Epithelial cell of proximal tubule (primary cell): ENCODE measurements at regions not wholly inside any gene's neighbourhood (a gene's known extent, or its start where the extent isn't known, plus 50 kb on each side); places are given as distances from the start of the nearest gene placed in this dataset.

Experiments
- DNase-seq: peaks from one replicate; pipeline ENCODE4 v3.0.0-alpha.2; 2011; ENCODE audit warnings: low read depth
- H3K4me3 ChIP-seq: 2 replicates; pipeline ENCODE4 v1.5.1; 2011; ENCODE audit warnings: low read depth, mild to moderate bottlenecking, low read length
- TF ChIP-seq, protein P1 (sequence below): conservative IDR thresholded peaks from 2 replicates; pipeline ENCODE4 v1.5.1; 2012; ENCODE audit warnings: low read depth, mild to moderate bottlenecking, low read length

DNA sequence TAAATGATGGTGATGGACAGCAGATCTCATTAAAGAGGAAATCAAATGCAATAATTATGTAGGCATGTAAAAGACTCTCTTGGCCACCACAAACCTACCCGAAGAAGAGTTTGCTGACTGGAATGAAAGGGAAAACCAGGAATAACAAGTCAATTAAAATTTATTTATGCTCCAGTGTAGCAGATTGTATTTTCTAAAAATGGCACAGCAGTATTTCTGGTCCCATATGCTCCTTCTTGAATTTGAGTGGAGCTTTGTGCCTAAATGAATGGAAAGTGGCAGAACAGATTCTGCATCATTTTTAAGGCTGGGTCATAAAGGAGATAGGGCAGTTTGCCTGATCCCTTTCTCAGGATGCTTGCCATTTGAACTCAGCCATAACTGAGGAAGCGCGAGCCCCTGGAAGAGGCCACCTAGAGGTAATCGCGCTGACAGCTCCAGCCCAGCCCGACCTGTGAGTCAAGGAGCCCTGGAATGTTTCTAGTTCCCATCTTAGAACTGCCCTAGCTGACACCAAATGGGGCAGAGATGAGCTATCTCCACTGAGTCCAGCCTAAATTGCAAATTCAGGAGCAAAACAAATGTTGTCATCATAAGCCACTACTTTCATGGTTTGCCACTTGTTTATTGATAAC, 229.2 kb upstream of the TMTC1 start:
- no peak overlapping the region for H3K4me3 ChIP-seq
- TF ChIP-seq, protein P1, sequence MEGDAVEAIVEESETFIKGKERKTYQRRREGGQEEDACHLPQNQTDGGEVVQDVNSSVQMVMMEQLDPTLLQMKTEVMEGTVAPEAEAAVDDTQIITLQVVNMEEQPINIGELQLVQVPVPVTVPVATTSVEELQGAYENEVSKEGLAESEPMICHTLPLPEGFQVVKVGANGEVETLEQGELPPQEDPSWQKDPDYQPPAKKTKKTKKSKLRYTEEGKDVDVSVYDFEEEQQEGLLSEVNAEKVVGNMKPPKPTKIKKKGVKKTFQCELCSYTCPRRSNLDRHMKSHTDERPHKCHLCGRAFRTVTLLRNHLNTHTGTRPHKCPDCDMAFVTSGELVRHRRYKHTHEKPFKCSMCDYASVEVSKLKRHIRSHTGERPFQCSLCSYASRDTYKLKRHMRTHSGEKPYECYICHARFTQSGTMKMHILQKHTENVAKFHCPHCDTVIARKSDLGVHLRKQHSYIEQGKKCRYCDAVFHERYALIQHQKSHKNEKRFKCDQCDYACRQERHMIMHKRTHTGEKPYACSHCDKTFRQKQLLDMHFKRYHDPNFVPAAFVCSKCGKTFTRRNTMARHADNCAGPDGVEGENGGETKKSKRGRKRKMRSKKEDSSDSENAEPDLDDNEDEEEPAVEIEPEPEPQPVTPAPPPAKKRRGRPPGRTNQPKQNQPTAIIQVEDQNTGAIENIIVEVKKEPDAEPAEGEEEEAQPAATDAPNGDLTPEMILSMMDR, result no peak
- no peak for DNase-seq

DNA sequence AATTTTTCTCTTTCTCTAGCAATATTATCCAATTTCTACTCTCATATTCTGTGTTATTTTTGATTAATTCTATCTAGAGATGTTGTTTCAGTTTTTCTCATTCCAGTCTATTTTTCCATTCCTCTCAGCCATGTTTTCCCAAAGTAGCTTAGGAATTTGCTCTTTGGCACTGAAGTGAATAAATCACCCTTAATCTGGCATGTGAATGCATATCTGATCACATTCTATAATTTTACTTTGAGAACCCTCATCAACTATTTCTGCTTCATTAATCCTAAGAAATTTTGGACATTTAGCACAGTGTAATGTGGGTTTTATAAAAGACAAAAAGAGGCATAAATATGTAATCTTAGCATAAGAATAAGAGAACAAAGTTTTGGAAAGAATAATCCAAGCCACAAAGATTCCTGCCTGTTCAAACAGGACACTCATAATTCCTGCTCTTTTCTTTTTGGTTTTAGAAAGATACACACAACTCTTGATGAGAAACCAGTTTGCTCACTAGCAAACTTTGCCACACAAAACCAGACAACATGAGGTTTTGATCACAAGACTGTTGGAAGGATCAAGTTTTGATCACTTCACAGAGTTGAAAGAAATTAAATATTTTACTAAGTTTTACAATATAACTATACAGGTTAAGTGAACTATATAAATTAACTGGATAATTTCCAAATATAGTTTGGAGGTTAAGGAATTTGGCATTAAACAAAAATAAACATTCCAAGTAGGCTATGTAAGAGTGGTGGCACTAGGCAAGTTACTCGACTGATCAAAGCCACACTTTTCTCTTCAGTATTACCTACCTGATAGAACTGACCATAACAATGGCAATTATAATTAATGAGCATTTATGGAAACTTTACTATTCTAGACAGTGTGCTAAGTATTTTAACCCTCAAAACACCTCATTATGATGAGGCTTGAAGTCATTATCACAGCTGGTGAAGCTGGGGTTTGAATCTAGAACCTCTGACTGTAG, 226.6 kb upstream of the TMTC1 start:
- H3K4me3 ChIP-seq, result no peak overlapping the region
- TF ChIP-seq, protein P1, result no peak
- DNase-seq, result no peak

- H3K4me3 ChIP-seq, result no peak overlapping the region
- TF ChIP-seq, protein P1, result no peak
- no peak for DNase-seq
Measured at GRCh38 chr12:30006021-30006420, 222.3 kb upstream of the TMTC1 start.

- H3K4me3 ChIP-seq, result no peak overlapping the region
- TF ChIP-seq, protein P1, result no peak
- no peak for DNase-seq
Measured at GRCh38 chr12:30003321-30003720, 219.6 kb upstream of the TMTC1 start.

DNA sequence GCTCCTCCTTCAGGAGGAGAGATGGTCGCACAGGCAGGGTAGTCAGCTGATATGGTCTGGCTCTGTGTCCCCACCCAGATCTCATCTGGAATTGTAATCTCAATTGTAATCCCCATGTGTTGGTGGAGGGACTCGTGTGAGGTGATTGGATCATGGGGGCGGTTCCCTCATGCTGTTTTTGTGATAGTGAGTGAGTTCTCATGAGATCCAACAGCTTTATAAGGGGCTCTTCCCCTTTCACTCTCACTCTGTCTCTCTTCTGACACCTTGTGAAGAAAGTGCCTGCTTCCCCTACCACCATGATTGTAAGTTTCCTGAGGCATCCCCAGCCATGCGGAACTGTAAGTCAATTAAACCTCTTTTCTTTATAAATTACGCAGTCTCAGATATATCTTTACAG, 218.9 kb upstream of the TMTC1 start:
- no peak overlapping the region for H3K4me3 ChIP-seq
- no peak for DNase-seq
- TF ChIP-seq, protein P1, result no peak

- no peak for DNase-seq
- no peak overlapping the region for H3K4me3 ChIP-seq
- TF ChIP-seq, protein P1, result no peak
Measured at GRCh38 chr12:30000401-30000800, 216.7 kb upstream of the TMTC1 start.
